ENCODE measurements at regions not wholly inside any gene's neighbourhood (a gene's known extent, or its start where the extent isn't known, plus 50 kb on each side); places are given as distances from the start of the nearest gene placed in this dataset.

- TF ChIP-seq, protein P1, sequence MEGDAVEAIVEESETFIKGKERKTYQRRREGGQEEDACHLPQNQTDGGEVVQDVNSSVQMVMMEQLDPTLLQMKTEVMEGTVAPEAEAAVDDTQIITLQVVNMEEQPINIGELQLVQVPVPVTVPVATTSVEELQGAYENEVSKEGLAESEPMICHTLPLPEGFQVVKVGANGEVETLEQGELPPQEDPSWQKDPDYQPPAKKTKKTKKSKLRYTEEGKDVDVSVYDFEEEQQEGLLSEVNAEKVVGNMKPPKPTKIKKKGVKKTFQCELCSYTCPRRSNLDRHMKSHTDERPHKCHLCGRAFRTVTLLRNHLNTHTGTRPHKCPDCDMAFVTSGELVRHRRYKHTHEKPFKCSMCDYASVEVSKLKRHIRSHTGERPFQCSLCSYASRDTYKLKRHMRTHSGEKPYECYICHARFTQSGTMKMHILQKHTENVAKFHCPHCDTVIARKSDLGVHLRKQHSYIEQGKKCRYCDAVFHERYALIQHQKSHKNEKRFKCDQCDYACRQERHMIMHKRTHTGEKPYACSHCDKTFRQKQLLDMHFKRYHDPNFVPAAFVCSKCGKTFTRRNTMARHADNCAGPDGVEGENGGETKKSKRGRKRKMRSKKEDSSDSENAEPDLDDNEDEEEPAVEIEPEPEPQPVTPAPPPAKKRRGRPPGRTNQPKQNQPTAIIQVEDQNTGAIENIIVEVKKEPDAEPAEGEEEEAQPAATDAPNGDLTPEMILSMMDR (IDR thresholded peaks at IDR 0.05; ENCODE audit: low read depth, low read length), result no peak
- in situ Hi-C loops (cut with HindIII; ENCODE audit: low sequenced_read_pairs), result no loop called here
- no peak for DNase-seq (ENCODE audit: low read depth, low spot score)
- no peak overlapping the region for H3K4me3 ChIP-seq (ENCODE audit: low read depth, low read length)
Measured at GRCh38 chr16:66050991-66051390, 315.5 kb upstream of the CDH5 start.

GRCh38 chr16:66049865-66050264, 316.6 kb upstream of the CDH5 start:
- no peak overlapping the region for H3K4me3 ChIP-seq (ENCODE audit: low read depth, low read length)
- in situ Hi-C loops (cut with HindIII; ENCODE audit: low sequenced_read_pairs), result no loop called here

DNA sequence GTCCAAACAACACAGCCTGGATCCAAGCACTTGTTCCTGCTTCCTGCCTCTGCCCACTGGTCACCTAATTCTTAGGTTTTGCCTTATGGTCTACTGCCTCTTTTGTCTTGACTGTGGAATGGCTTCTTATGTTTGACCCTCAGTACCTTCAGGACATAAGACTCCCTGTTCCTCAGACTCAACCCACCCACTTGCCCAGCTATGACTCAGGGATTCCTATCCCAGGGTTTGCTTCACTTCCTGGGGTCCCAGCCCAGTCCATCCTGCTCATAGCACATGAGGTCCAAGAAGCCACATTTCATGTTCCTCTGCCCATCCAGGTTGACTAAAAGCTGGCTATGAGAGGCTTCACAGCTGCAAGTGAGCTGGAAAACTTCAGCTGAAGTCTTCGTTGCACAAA, 320.9 kb upstream of the CDH5 start:
- in situ Hi-C loops (cut with HindIII; ENCODE audit: low sequenced_read_pairs), result no loop called here
- DNase-seq (ENCODE audit: low read depth, low spot score), result no peak
- TF ChIP-seq, protein P1 (IDR thresholded peaks at IDR 0.05; ENCODE audit: low read depth, low read length), result no peak
- no peak overlapping the region for H3K4me3 ChIP-seq (ENCODE audit: low read depth, low read length)

More at GRCh38 chr16:66049865-66050264, 316.6 kb upstream of the CDH5 start:
- DNase-seq (ENCODE audit: low read depth, low spot score), result no peak
- TF ChIP-seq, protein P1 (IDR thresholded peaks at IDR 0.05; ENCODE audit: low read depth, low read length), result no peak

DNA sequence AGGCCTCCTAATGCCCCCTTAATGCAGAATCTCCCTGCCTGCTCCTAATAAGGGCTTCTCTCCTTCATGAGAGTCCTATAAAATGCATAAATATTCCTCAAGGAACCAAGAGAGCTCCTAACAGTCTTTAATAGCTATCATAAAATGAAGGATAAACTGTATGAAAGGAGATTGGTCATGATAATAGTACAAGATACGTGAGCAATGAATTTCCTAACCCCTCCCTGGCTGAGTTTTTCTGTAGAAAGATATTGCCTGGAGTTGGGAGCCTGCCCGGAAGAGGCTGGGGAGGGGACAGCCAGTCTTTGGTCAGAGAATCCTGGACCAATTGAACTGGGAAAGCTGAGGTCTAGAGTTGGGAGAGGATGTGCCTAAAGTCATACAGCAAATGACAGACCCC, 321.9 kb upstream of the CDH5 start:
- no peak overlapping the region for H3K4me3 ChIP-seq (ENCODE audit: low read depth, low read length)
- TF ChIP-seq, protein P1 (IDR thresholded peaks at IDR 0.05; ENCODE audit: low read depth, low read length), result no peak
- no peak for DNase-seq (ENCODE audit: low read depth, low spot score)
- in situ Hi-C loops (cut with HindIII; ENCODE audit: low sequenced_read_pairs), result no loop called here

GRCh38 chr16:66044089-66044488, 322.4 kb upstream of the CDH5 start:
- in situ Hi-C loops (cut with HindIII; ENCODE audit: low sequenced_read_pairs), result no loop called here
- TF ChIP-seq, protein P1 (IDR thresholded peaks at IDR 0.05; ENCODE audit: low read depth, low read length), result no peak

DNA sequence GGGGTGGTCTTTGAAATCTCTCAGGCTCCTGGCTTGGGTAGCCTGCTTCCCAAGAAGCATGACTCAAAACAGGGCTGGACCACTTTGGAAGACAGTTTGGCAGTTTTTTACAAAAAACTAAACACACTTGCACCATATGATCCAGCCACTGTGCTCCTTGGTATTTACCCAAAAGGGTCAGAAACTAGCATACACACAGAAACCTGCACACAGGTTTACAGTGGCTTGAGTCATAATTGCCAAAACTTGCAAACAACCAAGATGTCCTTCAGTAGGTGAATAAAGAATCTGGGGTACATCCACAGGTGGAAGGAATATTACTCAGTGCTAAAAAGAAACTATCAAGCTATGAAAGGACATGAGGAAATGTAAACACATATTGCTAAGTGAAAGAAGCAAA, 323.2 kb upstream of the CDH5 start:
- TF ChIP-seq, protein P1 (IDR thresholded peaks at IDR 0.05; ENCODE audit: low read depth, low read length), result no peak
- in situ Hi-C loops (cut with HindIII; ENCODE audit: low sequenced_read_pairs), result no loop called here
- no peak overlapping the region for H3K4me3 ChIP-seq (ENCODE audit: low read depth, low read length)
- DNase-seq (ENCODE audit: low read depth, low spot score), result no peak

More at GRCh38 chr16:66044089-66044488, 322.4 kb upstream of the CDH5 start:
- DNase-seq (ENCODE audit: low read depth, low spot score), result no peak
- no peak overlapping the region for H3K4me3 ChIP-seq (ENCODE audit: low read depth, low read length)

GRCh38 chr16:66042341-66042740, 324.1 kb upstream of the CDH5 start:
- in situ Hi-C loops (cut with HindIII; ENCODE audit: low sequenced_read_pairs), result no loop called here
- no peak overlapping the region for H3K4me3 ChIP-seq (ENCODE audit: low read depth, low read length)
- no peak for DNase-seq (ENCODE audit: low read depth, low spot score)
- TF ChIP-seq, protein P1 (IDR thresholded peaks at IDR 0.05; ENCODE audit: low read depth, low read length), result no peak
